HT1080 (cell line): ENCODE measurements at regions not wholly inside any gene's neighbourhood (a gene's known extent, or its start where the extent isn't known, plus 50 kb on each side); places are given as distances from the start of the nearest gene placed in this dataset.

ENCODE experiments used
- DNase-seq: peaks from one replicate; pipeline ENCODE4 v3.0.0-alpha.2; 2015; ENCODE audit warnings: low read depth

GRCh38 chr2:172200495-172201085 is 97.9 kb upstream of the DLX2 start:
- DNase-seq, result peak; percentile 52

- DNase-seq, result no peak
Measured at GRCh38 chr2:172204309-172204708, 101.6 kb upstream of the DLX2 start.

GRCh38 chr2:172204762-172205161 is 102.1 kb upstream of the DLX2 start:
- DNase-seq, result no peak

- DNase-seq, result no peak
Measured at GRCh38 chr2:172205292-172205691, 102.6 kb upstream of the DLX2 start.

DNA sequence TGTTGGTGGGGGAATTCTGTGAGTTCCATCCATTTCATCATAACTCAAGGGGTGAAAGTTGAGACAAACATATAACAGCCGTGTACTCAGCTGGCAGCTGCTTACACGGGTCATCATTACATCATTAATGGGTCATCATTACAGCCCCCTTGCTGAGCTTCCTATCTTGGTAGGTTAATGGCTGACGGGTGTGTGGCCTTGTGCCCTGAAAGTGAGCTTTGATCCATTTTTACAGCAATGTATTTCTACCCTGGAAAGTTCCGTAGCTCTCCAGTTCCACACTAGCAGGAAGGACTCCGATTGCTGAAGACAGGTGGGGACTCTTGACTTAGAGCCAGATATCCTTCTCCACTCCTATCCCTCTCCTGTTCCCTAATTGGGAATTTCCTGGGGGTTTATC is 105.2 kb upstream of the DLX2 start:
- no peak for DNase-seq

GRCh38 chr2:172208791-172209325 is 106.2 kb upstream of the DLX2 start:
- peak; percentile 81 for DNase-seq

- no peak for DNase-seq
Measured at GRCh38 chr2:172210599-172210998, 107.9 kb upstream of the DLX2 start.

DNA sequence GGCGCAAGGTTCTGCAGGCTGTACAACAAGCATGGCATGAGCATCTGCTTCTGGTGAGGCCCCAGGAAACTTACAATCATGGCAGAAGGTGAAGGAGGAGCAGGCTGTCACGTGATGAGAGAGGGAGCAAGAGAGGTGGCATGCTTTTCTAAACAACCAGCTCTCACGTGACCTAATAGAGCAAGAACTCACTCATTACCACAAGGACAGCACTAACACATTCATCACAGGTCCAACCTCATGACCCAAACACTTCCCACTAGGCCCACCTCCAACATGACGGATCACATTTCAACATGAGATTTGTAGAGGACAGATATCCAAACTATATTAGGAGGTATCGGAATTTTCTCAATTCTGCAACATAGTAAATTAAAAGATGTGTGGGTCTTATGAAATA is 108.8 kb upstream of the DLX2 start:
- peak; percentile 74 for DNase-seq

GRCh38 chr2:172213116-172213860 is 110.6 kb upstream of the DLX2 start:
- no peak for DNase-seq

GRCh38 chr2:172214252-172214651 is 111.6 kb upstream of the DLX2 start:
- DNase-seq, result no peak

DNA sequence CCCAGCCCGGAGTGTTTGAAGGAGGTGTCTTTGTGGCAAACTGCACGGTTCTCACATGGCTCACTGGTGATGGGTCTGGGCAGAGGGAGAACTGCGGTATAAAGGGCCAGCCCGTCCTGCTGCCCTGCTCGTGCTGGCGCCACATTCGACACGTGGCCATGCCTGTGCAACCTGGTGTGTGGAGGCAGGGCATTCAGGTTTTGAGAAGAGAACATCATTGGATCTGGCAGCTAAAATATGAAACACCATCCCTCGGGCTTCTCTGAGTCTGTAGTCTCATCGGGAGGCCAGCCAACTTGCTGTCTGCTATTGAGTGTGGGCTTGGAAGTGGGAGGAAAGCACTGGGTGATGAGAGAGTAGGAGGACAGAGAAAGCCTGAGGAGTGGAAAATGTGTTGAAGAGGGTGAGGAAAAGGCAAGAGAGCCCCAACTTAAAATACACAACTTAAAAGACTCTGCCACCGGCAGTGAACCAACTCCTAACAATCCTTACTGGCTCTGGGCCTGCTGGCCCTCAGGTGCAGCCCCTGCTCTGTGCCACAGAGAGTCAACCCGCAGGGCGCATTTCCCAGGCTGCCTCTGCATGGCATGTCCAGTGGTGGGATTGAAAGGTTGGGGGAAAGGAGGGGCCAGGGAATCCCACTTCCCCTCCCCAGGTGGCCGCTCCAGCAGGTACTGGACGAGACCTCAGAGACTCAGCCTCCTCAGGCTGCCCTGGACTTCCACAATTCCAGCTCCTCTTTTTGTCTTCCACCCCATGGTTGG is 112.7 kb upstream of the DLX2 start:
- DNase-seq, result no peak

DNA sequence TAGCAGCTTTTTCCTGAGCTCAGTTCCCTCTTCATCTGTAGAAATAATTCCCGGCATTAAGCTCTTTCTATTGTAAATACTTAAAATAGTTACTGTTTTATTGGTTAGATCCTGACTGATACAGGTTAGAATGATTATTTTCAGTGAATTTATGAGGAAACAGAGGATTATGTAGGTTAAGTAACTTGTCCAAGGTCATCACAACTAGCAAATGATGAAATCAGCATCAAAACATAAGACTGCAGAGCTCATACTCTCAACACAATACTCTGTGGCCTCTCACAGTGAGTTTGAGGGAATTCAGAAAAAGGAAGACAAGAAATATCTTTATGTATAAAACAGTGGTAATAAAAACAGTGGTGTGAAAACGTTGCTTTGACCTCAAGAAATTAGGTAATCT is 113.2 kb upstream of the DLX2 start:
- DNase-seq, result no peak

GRCh38 chr2:172216477-172216876 is 113.8 kb upstream of the DLX2 start:
- no peak for DNase-seq

- no peak for DNase-seq
Measured at GRCh38 chr2:172219201-172219600, 116.5 kb upstream of the DLX2 start.

DNA sequence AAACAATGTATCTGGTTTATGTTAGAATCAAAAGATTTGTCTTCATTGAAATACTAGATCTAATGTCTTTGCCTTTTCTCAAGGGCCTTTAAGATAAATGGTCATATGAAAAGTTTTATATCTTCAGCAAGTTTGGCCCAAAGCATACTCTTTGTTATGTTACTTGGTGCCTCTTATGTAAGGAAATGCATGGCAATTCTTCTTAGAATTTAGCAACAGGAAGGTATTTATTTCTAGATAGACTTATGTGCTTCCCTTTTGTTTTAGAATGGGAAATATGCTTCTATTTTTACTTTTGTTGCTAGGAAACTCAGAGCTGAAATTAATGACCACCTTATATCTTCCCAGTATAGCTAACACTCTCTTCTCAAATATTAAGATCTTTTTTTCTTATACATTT is 117.4 kb upstream of the DLX2 start:
- DNase-seq, result no peak

- no peak for DNase-seq
Measured at GRCh38 chr2:172223601-172224054, 120.9 kb upstream of the DLX2 start.

DNA sequence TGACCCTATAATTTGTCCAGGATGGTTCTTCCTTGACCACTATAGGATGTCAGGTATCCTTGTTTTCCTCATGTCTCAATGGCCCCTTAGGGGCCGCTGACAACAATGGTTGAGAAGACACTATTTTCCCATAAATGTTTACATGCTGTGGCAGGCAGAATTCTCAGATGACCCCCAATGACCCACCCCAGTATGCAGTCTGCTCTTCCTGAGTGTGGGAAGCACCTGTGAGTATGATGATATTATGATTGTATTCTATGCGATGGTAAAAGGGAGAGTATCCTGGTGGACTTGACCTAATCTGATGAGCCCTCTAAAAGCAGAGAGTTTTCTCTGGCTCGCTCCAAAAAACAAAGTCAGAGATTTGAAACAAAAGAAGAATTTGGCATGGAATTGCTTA is 123.1 kb upstream of the DLX2 start:
- DNase-seq, result no peak

DNA sequence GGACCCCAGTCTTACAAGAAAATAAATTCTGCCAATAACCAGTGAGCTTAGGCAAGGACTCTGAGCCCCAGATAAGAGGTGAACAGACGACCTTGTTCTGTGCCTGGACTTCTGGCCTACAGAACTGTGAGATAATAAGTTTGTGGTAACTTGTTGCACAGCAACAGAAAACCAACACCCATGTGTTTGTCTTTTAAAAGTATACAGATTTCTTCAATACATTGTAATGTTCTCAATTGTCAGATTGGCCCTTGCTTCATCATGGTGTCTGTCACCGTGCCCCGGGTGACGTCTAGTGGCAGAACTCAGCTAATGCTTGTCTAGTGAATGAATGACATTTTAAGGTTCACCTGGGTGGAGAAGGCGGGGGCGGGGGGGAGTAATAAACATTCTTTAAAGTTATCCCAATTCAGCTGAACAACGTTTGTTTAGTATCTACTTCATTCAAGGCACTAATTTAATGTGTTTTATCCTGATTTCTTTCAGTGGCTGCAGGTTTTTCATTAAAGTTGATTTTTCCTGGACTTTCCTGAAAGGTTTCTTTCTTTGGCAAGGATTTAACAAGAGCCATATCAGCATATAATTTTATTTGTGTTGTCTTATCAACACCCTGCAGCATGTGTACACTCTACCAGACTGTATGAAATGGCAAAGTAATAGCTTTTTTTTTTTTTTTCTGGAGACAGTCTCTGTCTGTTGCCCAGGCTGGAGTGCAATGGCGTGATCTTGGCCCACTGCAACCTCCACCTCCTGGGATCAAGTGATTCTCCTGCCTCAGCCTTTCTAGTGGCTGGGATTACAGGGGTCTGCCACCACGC is 123.8 kb upstream of the DLX2 start:
- no peak for DNase-seq

DNA sequence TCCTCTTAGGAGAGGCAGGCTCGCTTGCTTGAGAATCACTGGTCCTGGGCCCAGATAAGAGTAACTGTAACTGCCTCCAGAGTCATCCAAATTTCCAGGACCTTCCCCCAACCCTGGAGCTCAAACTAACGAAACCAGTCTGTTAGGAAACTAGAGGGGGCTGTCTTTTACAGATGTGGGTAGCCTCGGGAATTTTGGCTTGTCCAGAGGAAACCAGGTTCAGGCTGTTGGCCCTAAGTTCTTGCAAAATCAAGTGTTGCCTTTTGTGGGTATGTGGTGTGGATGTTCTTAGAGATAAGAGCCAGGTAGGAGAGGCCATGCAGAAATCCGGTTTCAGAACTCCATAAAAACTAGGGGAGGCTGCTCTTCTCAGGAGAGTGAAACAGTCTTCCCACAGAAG is 125.0 kb upstream of the DLX2 start:
- DNase-seq, result no peak

DNA sequence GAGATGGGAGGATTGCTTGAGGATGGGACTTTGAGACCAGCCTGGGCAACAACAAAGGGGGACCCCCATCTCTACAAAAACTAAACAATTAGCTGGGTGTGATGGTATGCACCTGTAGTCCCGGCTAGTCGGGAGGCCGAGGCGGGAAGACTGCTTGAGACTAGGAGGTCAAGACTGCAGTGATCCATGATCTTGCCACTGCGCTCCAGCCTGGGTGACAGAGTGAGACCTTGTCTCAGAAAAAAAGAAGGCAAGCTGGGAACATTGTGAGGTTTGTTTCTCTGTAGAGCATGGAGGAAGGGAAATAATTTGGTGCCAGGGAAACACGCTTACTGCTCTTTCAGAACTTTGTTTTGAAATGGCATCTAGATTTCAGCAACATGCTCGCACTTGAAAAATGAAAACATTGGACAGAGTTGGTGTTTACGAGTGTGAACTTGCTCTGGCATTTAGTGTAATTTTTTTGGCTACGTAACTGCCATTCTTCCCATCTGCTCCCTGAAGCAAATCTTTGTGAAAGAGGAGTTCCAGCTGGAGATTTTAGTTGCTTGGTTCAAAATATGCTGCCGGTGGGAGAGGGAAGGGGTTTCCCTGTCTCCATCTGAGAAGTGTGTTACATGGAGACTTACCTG is 125.6 kb upstream of the DLX2 start:
- no peak for DNase-seq

DNA sequence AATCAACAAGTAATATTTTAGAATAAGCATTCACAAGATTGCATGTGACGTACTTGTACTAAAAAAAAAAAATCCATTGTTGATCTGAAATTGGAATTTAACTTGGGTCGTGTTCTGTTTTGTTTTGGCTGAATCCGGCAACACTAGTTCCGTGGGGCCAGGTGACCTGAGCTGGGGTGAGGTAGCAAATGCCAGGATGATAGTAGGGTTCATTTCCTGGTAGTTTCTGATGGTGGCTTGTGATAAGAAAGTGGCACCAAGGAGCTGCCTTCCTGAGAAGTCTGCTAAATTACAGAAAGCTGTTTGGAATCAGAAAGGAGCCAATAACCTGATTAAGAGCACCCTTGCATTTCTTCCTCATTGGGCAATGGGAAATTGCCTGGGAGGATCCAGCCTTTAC is 126.4 kb upstream of the DLX2 start:
- DNase-seq, result no peak
